Hepatocyte (in vitro differentiated cells): ENCODE measurements at regions not wholly inside any gene's neighbourhood (a gene's known extent, or its start where the extent isn't known, plus 50 kb on each side); places are given as distances from the start of the nearest gene placed in this dataset.

ENCODE experiments used
- DNase-seq: peaks from one replicate; pipeline ENCODE4 v3.0.0-alpha.2; 2016; ENCODE audit warnings: low spot score
- H2AFZ ChIP-seq: fragments of 200-600 bp; sonication (generic); 2 replicates; pipeline ENCODE4 v1.6.0; 2016; ENCODE audit warnings: antibody characterized with exemption, mild to moderate bottlenecking
- H3K27ac ChIP-seq: fragments of 200-600 bp; sonication (generic); 2 replicates; pipeline ENCODE4 v1.5.1; 2016; ENCODE audit warnings: mild to moderate bottlenecking
- H3K27me3 ChIP-seq: fragments of 200-600 bp; sonication (generic); 2 replicates; pipeline ENCODE4 v1.6.1; 2016
- H3K36me3 ChIP-seq: fragments of 200-600 bp; sonication (generic); replicated peaks from 2 replicates; pipeline ENCODE4 v1.5.1; 2016; ENCODE audit warnings: low read depth; ENCODE audit not compliant: insufficient read depth
- H3K4me1 ChIP-seq: fragments of 200-600 bp; sonication (generic); 2 replicates; pipeline ENCODE4 v1.5.1; 2016; ENCODE audit warnings: mild to moderate bottlenecking, moderate library complexity; ENCODE audit not compliant: insufficient read depth
- H3K4me2 ChIP-seq: fragments of 200-600 bp; sonication (generic); 2 replicates; pipeline ENCODE4 v1.6.0; 2016
- H3K4me3 ChIP-seq: fragments of 200-600 bp; sonication (generic); 2 replicates; pipeline ENCODE4 v1.5.1; 2016; ENCODE audit warnings: mild to moderate bottlenecking
- H3K79me2 ChIP-seq: fragments of 200-600 bp; sonication (generic); 2 replicates; pipeline ENCODE4 v1.6.0; 2017; ENCODE audit warnings: mild to moderate bottlenecking
- H3K9me2 ChIP-seq: fragments of 200-600 bp; sonication (generic); replicated peaks from 2 replicates; pipeline ENCODE4 v1.6.0; 2017; ENCODE audit warnings: mild to moderate bottlenecking; ENCODE audit not compliant: insufficient read depth
- H3K9me3 ChIP-seq: fragments of 200-600 bp; sonication (generic); 2 replicates; pipeline ENCODE4 v1.5.1; 2016; ENCODE audit warnings: low read depth, mild to moderate bottlenecking
- H4K20me1 ChIP-seq: fragments of 200-600 bp; sonication (generic); 2 replicates; pipeline ENCODE4 v1.6.0; 2016; ENCODE audit warnings: mild to moderate bottlenecking; ENCODE audit not compliant: insufficient read depth, poor library complexity, severe bottlenecking
- EZH2 ChIP-seq: fragments of 200-600 bp; sonication (generic); IDR thresholded peaks from 2 replicates; pipeline ENCODE4 v1.6.1; 2016; ENCODE audit warnings: antibody characterized with exemption, mild to moderate bottlenecking, borderline replicate concordance
- EZH2phosphoT487 ChIP-seq: fragments of 200-600 bp; sonication (generic); IDR thresholded peaks from one replicate; pipeline ENCODE4 v1.6.1; 2018; ENCODE audit warnings: antibody characterized with exemption, mild to moderate bottlenecking, low read depth, moderate library complexity; ENCODE audit not compliant: unreplicated experiment, severe bottlenecking
- WGBS: methylation state at CpG from one replicate; pipeline ENCODE4 v1.1.6; 2016; ENCODE audit warnings: low lambda C conversion rate; ENCODE audit errors: missing lambda C conversion rate; 5-methylcytosine and 5-hydroxymethylcytosine counted together
- TF ChIP-seq, protein P1 (sequence below): fragments of 200-600 bp; sonication (generic); IDR thresholded peaks from 2 replicates; pipeline ENCODE4 v1.5.1; 2016; ENCODE audit warnings: antibody characterized with exemption, mild to moderate bottlenecking; ENCODE audit not compliant: poor library complexity

DNA sequence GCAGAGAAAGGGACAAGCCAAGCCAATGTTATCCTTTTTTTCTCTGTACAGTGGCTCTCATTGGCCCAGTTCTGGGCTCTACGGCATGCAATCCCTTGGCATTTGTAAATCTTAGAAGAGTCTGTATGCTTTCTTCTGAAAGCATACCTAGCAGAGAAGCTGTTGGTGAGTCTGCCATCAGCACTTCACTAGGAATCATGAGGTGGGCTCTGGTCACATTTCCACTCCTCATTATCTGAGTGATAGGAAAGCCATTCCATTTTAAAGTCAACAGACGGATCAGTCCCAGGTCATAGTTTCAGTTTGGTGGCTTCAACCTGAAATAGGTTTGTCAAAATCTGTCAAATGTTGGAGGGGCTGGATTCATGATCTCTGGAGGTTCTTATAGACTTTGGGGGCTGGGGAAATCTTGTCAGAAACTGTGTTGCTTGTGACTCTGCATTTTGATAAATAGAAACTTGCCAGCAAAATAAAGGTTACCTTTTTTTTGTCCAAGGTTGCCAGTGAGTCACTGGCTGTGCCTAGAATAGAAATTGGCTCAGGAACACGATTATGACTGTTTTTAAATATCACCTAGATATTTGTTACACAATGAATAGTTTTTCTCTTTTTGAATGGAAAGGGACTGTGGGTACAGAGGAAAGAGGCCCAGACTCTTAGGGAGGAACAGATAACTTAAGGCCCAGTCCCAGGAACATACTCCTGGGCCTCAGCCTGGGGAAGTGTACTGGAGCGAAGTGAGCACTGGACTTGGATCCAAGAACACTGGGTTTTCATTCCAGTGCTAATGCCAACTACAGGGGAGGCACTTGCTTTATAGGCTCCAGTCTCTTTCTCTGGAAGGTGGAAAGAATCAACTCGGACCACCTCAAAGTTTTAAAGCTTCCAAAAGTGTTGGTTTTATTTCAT lies 183.1 kb downstream of the NMUR2 start:
- 88% methylated on average over 5 of the region's 5 CpGs for WGBS
- TF ChIP-seq, protein P1, sequence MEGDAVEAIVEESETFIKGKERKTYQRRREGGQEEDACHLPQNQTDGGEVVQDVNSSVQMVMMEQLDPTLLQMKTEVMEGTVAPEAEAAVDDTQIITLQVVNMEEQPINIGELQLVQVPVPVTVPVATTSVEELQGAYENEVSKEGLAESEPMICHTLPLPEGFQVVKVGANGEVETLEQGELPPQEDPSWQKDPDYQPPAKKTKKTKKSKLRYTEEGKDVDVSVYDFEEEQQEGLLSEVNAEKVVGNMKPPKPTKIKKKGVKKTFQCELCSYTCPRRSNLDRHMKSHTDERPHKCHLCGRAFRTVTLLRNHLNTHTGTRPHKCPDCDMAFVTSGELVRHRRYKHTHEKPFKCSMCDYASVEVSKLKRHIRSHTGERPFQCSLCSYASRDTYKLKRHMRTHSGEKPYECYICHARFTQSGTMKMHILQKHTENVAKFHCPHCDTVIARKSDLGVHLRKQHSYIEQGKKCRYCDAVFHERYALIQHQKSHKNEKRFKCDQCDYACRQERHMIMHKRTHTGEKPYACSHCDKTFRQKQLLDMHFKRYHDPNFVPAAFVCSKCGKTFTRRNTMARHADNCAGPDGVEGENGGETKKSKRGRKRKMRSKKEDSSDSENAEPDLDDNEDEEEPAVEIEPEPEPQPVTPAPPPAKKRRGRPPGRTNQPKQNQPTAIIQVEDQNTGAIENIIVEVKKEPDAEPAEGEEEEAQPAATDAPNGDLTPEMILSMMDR: no peak
- DNase-seq: no peak

DNA sequence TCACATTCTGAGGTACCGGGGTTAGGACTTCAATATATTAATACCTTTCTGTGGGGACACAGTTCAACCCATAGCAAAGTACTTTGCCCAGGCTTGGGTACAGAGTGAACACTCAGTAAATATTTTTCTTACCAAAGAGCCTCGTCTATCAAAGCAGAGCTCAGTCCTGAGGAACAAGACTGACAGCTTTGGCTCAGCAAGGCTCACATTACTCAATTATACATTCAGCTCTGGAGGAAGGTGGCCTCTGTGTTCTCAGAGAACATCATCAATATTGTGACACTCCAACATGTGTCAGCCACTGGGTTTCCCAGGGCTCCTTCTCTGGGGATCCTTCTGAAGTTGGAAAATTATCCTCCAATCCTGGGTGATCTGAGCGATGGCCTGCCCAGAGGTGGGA lies 186.4 kb downstream of the NMUR2 start:
- peak; percentile 26 for DNase-seq
- WGBS: 55% methylated on average over 3 of the region's 3 CpGs
- no peaks in the 10 kb centered on the region for H3K79me2 ChIP-seq
- no peaks in the 10 kb centered on the region for H3K27me3 ChIP-seq
- no peak overlapping the region for H2AFZ ChIP-seq
- no peaks in the 10 kb centered on the region for H3K4me1 ChIP-seq
- no peak overlapping the region for H3K27ac ChIP-seq
- no peaks in the 10 kb centered on the region for H3K9me3 ChIP-seq
- H3K36me3 ChIP-seq: no peaks in the 10 kb centered on the region
- no peak for TF ChIP-seq EZH2
- TF ChIP-seq, protein P1: no peak
- no peak for TF ChIP-seq EZH2phosphoT487
- no peaks in the 10 kb centered on the region for H4K20me1 ChIP-seq
- no peak overlapping the region for H3K4me2 ChIP-seq
- H3K4me3 ChIP-seq: no peak overlapping the region
- no peaks in the 10 kb centered on the region for H3K9me2 ChIP-seq

More for the DNA sequence above, 183.1 kb downstream of the NMUR2 start:
- Histone ChIP-seq H3K4me3 (no peak overlapping the region), H3K9me3 (no peaks in the 10 kb centered on the region), H3K4me1 (no peaks in the 10 kb centered on the region), H3K27ac (no peak overlapping the region), H2AFZ (no peak overlapping the region), H3K36me3 (no peaks in the 10 kb centered on the region), H3K27me3 (no peaks in the 10 kb centered on the region), H4K20me1 (no peaks in the 10 kb centered on the region), H3K79me2 (no peaks in the 10 kb centered on the region), H3K4me2 (no peak overlapping the region), H3K9me2 (no peaks in the 10 kb centered on the region)

DNA sequence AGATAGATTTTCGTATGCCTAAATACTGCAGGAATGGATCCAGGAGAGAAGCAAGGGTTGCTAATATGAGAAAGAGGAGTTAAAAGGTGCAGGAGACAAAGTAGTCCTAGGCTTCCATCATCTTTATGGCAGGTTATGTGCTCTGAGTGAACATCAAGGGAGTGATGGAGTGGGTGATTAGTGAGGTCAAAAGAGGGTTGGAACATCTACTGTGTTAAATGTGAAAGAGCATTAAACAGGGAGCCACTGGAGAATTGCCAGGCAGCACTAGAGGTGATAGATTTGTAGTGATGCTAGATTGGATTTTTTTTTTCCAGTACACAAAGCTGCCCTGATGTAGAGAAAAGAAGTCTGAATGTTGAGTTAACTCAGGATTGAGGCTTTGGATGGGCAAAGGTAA lies 199.3 kb downstream of the NMUR2 start:
- H3K4me1 ChIP-seq: no peaks in the 10 kb centered on the region
- no peaks in the 10 kb centered on the region for H3K9me2 ChIP-seq
- no peak overlapping the region for H3K4me3 ChIP-seq
- H4K20me1 ChIP-seq: no peaks in the 10 kb centered on the region
- WGBS: 72% methylated on average over 1 of the region's 1 CpG
- H3K27me3 ChIP-seq: no peaks in the 10 kb centered on the region
- no peak overlapping the region for H3K27ac ChIP-seq
- no peak for DNase-seq
- TF ChIP-seq, protein P1: no peak
- TF ChIP-seq EZH2: no peak
- TF ChIP-seq EZH2phosphoT487: no peak
- H3K79me2 ChIP-seq: no peaks in the 10 kb centered on the region
- no peak overlapping the region for H3K4me2 ChIP-seq
- H3K9me3 ChIP-seq: no peaks in the 10 kb centered on the region
- no peak overlapping the region for H2AFZ ChIP-seq
- H3K36me3 ChIP-seq: no peaks in the 10 kb centered on the region
